HK-2 (cell line): ENCODE measurements at regions not wholly inside any gene's neighbourhood (a gene's known extent, or its start where the extent isn't known, plus 50 kb on each side); places are given as distances from the start of the nearest gene placed in this dataset.
A peak's percentile ranks its signal among the peaks of the same experiment; 100 is the strongest.
"Not testable (repeated sequence)": the region's sequence is repeated elsewhere in the genome, so short reads cannot be mapped to it uniquely, and the experiment has no call there.

Experiments
- DNase-seq: peaks from one replicate; pipeline ENCODE4 v3.0.0-alpha.2; 2018; ENCODE audit not compliant: unreplicated experiment

DNA sequence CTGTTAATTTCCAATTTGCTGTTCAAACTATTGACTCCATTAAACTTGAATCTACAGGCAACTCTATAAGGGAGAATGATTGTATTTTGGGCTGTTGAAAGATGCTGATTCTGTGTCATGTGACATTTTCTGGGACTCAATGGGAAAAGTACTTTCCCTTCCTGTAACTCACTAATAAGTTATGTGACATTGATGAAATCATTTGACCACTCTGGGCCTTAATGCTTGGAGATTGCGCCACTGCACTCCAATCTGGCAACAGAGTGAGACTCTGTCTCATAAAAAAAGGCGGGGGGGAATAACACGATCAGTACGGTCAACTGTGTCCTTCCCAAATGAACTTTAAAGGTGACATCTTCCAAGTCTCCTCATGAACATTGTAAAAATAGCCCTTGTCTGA lies 215.2 kb upstream of the SGO1 start:
- no peak for DNase-seq

DNA sequence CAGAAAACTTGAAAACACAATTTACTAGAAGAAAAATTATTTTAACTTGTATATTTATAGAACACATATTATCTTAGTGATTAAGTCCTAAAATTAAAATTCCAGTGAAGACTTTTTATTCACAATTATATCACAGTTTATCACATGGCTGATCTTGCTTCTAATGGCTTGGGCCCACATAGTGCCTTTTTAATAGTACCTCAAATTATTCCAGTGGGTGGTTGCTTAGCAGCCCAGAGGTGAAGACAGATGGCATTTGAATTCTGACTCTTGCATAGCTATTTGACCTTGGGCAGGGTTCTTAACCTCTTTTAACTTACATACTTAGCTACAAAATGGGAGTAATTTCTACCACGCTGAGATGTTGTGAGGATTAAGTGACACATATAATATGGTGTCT lies 214.7 kb upstream of the SGO1 start:
- no peak for DNase-seq

DNA sequence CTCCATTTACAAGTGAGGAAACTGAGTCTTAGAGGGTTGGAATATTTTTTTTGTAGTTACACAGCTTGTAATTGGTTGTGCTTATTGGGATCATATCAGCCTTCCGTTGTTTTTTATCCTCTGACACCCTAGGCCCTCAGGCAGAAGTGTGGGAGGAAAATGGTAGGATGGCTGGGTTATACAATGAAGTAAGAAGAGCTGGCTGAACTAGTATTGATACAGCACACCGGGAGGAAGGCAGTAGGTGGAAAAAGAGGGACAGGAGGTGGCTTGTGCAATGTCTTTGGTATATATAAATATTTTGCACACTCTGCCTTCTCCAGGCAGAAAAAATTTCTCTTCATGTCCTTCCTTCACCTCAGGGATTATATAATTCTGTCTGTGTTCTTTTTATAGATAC lies 214.3 kb upstream of the SGO1 start:
- DNase-seq: no peak

DNA sequence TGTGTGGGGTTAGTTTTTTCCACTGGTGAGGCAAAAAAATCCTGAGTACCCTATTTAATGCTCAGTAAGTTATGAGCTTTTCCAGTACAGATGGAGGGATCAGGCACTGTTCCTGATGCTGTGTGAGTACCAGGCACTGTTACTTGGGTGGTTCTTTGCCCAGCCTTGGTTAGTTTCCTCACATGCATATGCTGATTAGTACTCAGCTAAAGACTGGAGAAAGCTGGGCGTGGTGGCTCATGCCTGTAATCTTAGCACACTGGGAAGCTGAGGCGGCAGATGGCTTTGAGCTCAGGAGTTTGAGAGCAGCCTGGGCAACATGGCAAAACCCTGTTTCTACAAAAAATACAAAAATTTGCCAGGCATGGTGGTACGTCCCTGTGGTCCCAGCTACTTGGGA lies 210.3 kb upstream of the SGO1 start:
- DNase-seq: no peak

DNA sequence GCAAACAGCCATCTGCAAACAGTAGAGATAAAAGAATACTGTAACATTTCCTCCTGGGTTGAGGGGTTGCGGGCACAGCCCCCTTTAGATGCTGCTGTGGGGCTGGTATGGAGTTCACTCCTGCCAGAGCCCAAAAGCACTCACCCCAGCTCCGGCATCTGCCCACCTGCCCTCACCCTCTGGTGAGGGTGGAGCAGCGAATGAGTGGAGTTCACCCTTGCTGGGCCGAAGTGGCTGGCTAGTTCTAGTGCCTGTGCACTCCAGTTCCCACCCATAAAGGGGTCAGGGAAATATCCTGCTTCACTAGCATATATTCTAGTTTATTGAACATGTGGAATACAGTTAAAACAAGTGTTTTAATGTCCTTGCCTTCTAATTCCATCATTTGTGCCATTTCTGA lies 209.7 kb upstream of the SGO1 start:
- no peak for DNase-seq

DNA sequence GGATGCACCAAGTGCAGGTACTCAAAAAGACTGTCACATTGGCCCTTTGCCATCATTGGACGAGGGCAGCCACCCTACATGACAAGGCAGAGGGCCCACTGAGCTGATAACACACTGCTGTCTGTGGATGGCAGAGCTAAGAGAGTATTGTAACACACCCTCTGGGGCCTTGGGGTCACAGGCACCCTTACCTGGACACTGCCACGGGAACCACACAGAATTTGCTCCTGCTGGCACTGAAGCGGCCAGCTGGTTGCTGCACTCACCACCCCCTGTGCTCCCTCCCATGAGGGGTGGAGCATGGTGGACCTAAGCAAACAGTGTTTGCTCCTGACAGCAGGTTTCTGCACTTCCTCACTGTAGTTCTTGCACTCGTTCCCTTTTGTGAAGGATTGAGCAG lies 208.2 kb upstream of the SGO1 start:
- no peak for DNase-seq

DNA sequence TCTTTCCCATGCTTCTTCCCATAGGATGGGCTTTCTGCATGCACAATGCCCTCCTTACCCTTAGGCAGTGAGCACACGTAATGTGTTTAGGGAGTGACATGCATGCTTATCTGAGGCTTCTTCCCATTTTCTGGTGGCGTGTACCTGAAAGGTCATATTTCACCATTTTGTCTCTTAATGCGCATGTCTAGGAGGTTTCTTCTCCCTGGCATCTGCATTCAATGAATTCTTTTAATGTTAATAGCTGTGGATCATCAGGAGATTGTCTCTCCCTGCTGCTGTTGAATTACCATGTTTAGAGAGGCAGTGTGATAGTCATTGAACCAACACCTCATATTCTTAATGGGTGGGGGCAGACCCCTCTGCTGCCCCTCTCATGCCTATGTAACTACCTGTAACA lies 205.6 kb upstream of the SGO1 start:
- DNase-seq: no peak

DNA sequence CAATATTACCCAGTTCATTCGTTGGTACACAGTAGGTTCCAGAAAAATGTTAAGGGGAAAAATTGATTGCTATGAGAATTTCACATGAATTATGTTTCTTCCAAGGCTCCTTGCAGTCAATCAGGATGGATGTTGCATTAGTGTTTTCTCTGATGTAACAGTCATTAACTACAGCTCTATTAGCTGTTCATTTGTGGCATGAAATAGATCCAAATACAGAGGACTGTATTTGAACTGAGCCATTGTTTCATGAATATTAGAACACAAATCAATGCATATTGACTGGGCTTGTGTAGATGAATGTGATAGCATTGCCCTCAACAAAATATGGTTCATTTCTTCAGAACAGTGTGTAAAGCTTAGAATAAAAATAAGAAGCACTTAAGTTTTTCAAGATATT lies 203.0 kb upstream of the SGO1 start:
- no peak for DNase-seq

DNA sequence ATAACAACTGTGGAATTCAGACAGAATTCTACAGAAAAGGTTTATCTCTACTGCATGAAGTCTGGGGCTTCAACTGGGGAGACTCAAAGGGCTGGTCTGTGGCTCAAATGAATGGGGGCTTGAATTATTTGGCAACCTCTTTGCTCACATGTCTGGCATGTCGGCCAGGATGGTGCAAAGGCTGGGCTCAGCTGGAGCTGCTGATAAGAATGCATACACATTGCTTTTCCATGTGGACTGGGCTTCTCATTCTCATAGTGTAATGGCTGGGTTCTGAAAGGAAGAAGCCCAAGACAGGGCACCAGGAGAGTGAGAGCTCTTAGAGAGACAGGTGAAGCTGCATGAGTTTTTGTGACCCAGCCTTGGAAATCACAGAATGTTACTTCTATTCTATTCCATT lies 194.3 kb upstream of the SGO1 start:
- no peak for DNase-seq

DNA sequence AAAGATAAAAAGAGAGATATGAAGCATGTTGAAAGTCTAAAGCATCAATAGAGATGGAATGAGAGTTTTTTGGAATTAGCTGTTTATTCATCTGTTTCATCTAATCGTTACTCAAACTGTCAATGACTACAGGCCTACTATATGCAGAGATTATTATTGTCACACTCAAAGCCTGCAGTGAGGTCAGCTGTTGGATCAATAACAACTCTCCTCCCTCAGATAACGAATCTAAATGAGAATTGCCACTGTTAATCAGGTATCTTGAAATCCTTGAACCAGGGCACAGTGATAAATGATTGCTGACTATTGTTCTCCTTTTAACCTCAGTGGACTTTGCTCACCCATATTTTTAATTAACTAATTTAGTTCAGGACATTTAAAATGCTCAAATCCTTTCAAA lies 192.3 kb upstream of the SGO1 start:
- no peak for DNase-seq

DNA sequence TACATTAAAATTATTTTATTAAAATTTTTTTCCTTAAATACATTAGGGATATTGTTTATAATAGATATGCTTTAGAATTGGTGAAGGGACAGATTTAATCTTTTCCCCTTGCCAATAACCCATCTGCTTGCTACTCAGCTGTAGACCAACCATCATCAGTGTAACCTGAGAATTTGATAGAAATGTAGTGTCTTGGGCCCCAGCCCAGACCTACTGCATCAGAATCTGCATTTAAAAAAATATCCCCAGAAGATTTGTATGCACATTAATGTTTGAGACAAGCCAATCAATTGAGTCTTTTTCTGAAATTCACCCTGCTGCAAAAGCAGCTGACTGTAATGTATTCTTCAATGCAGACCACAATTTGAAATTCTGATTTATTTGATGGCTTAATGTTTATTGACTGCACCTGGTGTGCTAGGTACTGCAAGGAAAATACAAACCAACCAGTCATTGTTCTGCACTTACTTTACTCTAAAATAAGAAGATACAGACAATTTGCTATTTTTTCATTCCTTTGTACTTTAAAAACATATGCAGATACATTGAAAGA lies 190.7 kb upstream of the SGO1 start:
- no peak for DNase-seq

DNA sequence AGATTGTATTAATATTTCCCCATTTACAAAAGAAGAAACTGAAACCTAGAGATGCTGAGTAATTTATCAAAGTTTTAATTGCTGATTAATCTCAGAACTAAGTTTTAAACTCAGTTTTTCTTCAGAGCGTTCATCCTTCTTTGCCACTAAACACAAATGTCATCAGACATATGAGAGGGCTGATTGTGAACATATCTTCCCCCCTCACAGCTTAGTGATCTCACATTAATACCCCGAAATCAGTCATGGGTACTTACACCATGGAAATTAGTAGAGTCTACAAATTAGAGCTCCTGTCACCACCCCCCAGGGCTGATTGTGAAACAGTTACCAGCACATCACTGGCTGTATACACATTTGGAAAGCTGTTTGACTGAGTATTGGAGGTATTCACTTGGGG lies 189.3 kb upstream of the SGO1 start:
- DNase-seq: no peak

DNA sequence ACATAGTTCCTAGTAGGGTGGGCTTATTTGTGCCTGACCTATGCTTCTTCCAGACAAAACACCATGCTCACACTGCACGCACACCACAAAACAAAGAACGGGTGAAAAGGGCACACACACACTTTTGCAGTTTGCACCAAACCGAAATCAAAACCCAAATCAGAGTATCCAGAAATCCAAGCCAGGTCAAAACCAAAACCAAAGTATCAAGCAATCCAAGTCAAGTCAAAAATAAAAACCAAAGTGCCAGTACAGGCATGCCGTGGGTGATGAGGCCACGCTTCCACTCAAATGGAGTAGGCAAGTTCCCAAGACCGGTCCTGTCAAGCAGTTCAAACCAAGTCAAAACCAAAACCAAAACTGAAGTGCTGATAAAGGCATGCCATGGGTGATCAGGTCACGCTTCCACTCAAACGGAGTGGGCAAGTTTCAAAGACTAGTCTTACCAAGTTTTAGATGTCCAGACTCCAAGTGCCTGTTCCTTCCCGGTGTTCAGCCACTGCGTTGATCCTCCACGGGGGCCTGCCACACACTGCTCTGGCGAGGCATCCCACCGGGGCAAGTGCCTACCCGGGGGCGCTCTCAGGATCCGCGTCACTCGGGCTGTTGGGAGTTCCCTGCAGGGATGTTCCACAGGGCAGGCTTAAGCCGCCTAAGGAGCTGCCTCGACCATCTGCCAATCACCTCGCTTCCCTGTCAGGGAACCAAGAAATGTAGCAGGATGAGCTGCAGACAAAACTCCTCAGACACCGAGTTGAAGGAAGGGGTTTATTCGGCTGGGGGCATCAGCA lies 184.5 kb upstream of the SGO1 start:
- not testable (repeated sequence) for DNase-seq

DNA sequence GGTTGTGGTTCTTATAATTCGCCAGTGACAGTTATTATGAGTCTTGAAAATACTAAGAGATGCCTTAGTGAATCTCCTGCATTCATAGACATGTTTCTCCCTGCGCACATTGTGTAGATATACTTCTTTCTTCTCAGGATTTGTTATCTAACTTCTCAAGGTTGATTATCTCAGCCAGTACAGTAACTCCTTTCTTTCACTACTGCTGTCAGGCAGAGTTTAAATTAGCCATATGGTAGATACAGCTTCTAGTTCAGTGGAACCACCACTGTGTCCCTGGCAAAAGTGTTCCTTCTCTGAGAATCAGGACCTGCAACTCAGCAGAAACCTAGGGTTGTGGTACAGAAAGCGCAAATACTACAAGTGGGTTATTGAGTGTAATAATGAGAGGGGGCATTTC lies 175.0 kb upstream of the SGO1 start:
- DNase-seq: no peak

DNA sequence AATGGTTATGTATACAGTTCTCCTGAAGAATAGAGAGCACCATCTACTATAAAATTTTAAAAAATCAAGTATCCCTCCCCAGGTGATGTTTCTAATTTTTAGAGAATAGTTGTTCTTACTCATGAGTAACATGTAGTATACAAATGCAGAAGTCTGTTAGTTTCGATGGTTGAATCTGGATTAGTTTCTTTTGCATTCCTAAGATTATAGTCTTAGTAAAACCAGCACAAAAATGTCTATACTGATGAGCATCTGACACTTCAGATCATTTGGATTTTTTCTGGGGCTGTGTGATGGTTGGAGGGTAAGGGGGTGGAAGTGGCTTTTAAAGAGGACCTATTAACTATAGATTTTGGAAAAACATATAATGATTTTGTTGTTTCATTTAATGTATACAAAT lies 167.3 kb upstream of the SGO1 start:
- DNase-seq: no peak

DNA sequence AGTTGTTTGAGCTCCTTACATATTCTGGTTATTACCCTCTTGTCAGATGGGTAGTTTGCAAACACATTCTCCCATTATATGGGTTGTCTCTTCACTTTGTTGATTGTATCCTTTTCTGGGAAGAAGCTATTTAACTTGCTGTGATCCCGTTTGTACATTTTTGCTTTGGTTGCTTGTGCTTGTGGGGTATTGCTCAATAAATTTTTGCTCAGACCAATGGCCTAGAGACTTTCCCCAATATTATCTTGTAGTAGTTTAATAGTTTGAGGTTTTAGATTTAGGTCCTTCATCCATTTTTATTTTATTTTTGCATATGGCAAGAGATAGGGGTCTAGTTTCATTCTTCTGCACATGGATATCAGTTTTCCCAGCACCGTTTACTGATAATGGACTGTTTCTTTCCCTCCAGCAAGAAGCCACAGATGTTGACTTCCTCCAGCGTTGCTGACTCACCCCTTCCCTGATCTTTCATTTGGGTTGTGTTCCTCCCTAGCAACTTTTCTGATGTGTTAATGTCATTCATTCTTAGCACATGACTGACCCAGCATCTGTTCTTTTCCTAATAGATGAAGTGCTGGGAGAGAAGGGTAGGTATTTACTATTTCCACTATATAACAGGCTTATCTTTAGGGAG lies 166.7 kb upstream of the SGO1 start:
- no peak for DNase-seq

DNA sequence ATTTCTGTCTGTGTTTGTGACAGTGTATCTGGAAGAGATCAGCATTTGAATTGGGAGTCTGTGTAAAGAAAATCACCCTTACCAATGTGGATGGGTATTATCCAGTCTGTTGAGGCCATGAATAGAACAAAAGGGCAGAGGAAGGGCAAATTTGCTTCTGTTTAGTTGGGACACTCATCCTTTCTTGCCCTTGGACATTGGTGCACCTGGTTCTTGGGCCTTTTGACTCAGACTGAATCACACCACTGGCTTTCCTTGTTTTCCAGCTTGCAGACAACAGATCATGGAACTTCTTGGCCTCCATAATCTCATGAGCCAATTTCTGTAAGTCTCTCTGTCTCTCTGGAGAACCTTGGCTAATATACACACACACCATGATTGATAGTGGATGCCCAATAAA lies 164.4 kb upstream of the SGO1 start:
- no peak for DNase-seq

DNA sequence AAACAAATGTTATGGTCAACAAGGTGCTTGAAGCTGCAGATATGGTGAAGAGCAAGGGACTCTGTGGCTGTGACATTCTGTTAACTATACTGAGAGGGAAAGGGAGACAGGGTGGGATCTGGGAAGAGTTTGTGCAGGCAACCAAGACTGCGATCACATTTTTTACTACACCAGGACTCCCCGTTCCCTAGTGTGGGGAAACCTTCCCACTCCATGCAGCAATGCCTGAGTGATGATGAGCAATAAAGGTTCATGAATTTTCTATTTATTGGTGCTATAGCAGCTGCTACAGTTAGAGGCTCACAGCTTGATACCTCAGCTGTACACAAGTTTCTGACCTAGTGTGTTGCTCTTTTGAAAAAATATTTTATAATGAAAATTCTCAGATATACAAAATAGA lies 160.9 kb upstream of the SGO1 start:
- no peak for DNase-seq

DNA sequence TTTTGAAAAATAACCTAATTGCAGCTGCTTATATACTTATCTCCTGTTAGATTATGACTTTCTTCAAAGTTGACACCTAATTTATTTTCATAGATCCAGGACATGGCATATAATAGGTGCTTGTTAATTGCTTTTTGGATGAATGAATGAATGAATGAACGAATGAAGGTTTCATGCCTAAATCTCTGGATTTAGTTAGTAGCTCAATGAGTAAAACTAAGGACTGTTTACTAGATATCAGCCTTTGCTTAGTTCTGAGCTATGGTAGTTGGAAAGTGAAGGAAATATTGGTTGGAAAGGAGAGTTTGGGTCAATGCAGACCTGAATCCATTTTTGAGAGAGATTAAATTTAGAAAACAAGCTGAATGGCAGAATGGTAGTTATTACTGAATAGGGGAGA lies 160.4 kb upstream of the SGO1 start:
- DNase-seq: no peak

DNA sequence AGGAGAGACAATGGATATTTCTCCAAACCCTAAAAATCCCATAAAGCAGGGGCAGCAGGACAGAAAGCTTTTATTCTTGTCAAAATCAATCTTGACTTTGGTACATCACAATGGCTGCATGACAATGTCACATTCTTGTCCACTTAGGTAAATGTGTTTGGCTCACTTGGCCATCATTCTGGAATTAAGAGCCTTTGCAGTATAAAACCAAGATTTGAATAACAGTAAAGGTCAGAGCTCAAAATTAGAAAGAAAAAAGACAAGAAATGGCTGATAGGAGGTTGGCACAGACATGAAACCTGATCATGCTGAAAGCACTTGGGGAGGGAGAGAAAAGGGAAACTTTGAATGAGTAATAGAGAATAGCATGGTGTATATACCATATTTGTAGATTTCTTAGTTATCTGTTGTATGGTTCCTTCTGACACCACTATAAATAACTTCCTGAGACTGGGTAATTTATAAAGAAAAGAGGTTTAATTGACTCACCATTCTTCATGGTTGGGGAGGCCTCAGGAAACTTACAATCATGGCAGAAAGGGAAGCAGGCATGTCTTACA lies 158.5 kb upstream of the SGO1 start:
- no peak for DNase-seq

DNA sequence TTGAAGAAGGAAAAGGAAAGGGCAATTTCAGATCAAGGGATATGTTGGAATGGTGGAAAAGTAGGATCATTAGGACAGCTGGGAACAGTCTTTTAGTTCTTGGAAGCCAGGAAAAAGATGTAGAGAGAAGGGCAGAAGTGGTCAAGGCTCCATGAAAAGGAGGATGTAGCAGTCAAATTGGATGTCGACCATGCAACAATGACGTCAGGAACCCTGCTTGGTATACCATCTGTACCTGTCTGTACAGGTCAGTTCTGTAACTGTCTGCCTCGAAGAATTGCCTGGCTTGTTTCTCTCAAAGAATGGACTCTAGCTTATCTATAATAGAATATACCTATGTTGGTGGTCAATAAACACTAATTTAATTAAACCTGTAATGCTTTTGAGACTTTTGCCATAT lies 157.8 kb upstream of the SGO1 start:
- DNase-seq: no peak

DNA sequence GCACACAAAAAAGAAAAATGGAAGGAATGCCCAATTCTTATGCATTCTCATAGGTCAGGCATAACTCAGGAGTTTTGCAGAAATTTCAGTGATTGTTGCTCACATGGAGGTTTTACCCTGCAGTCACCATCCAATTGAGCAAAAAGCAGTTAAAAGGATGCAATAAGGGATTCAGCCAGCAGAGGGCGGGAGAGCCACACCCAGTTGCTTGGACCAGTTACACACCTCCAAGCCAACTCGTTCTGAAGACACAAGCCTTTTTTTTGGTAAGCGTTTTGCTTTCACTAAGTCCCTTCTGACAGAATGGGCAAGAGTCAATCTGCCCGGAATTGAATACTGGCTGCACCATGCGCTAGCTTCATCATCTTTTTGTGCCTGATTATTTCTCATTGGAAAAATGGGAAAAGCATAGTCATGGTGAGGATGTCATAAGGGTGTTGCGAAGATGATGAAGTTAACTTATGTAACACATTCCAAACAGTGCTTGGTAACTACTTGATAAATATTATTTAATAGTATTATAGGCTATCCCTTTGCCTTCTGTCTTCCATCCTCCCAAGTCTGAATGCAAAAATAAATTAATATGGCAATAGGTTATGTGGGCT lies 154.4 kb upstream of the SGO1 start:
- DNase-seq: peak; percentile 70

DNA sequence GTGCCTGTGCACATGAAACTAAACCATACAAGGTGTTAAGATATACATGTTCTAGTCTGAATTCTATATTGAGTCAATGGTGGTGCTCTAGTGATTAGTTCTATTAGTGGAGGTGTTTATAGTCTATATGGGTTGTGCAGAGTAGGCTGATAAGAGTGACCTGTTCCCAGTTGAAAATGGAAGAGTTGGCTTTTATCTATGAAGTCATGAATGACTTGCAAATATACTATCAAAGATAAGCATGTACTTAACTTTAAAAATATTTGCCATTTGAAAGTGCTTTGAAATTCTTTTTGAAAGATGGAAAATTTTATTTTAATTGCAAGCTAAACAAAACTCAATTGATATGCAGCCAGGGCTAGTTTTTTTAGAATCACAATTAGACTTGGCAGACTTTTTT lies 150.6 kb upstream of the SGO1 start:
- DNase-seq: no peak
